ENCODE measurements at regions not wholly inside any gene's neighbourhood (a gene's known extent, or its start where the extent isn't known, plus 50 kb on each side); places are given as distances from the start of the nearest gene placed in this dataset.

DNA sequence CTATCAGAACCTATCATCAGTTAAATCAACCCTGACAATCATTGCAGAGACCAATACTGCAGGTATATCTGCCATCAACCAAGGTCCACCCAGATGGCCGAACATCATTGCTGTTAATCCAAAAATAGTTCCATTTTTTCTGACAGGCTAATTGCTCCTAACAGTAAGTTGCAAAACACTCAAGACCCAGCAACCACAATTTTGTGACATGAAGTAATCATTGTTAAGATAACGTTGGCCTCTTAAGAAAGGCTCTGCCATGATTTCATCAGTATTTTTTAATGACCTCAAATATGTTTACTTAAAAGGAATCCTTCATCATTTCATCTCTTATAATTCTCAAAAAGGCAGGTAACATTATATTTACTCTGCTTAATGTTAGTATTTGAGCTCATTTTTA lies 553.4 kb upstream of the POM121L12 start:
- H3K4me1 ChIP-seq (ENCODE audit: control insufficient read depth in 3 of 3, insufficient read depth in 2 of 3, low read depth in 1 of 3, low read length in 2 of 3), result no peaks in the 10 kb centered on the region
- WGBS, 3 donors, result 68 to 84% (median 72%) methylated on average over 2 of the region's 2 CpGs
- no peak for FAIRE-seq

DNA sequence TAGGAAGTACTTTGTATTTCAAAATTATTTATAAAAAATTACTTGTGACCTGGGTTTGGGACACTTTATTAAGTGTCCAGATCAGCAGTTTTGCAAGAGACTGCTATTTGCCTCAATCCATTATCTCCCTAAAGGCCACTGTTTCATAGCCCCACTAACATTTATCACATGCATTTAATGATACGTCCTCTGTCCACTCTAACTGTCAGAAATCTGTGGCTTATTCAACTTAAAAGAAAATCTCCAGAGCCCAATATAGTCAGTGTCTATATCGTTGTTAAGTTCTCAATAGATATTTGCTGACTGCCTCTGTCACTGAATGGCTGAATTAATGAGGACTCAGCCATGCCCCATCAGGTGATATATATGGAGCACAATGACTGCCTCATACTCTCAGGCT lies 553.9 kb upstream of the POM121L12 start:
- H3K4me3 ChIP-seq (ENCODE audit: low read depth in 1 of 3, low read length in 3 of 3), result no peak overlapping the region
- DNase-seq (no peak), FAIRE-seq (no peak)
- no peaks in the 10 kb centered on the region for H3K9me3 ChIP-seq (ENCODE audit: control insufficient read depth in 2 of 2, insufficient read depth in 1 of 2, low read depth in 1 of 2, low read length in 1 of 2)
- no peaks in the 10 kb centered on the region for H3K27me3 ChIP-seq (ENCODE audit: control insufficient read depth in 3 of 3, insufficient read depth in 3 of 3, low read length in 3 of 3)
- 57 to 80% (median 62%) methylated on average over 2 of the region's 2 CpGs for WGBS, 3 donors
- H3K27ac ChIP-seq (ENCODE audit: low read depth in 1 of 3, low read length in 2 of 3), result no peak overlapping the region
- no peaks in the 10 kb centered on the region for H3K36me3 ChIP-seq (ENCODE audit: control insufficient read depth in 3 of 3, insufficient read depth in 2 of 3, low read depth in 1 of 3, low read length in 3 of 3)
- H3K4me1 ChIP-seq (ENCODE audit: control insufficient read depth in 3 of 3, insufficient read depth in 2 of 3, low read depth in 1 of 3, low read length in 2 of 3), result no peaks in the 10 kb centered on the region

More for the DNA sequence above, 553.4 kb upstream of the POM121L12 start:
- no peaks in the 10 kb centered on the region for H3K36me3 ChIP-seq (ENCODE audit: control insufficient read depth in 3 of 3, insufficient read depth in 2 of 3, low read depth in 1 of 3, low read length in 3 of 3)
- no peaks in the 10 kb centered on the region for H3K9me3 ChIP-seq (ENCODE audit: control insufficient read depth in 2 of 2, insufficient read depth in 1 of 2, low read depth in 1 of 2, low read length in 1 of 2)
- no peak overlapping the region for H3K27ac ChIP-seq (ENCODE audit: low read depth in 1 of 3, low read length in 2 of 3)
- DNase-seq, result no peak
- no peak overlapping the region for H3K4me3 ChIP-seq (ENCODE audit: low read depth in 1 of 3, low read length in 3 of 3)
- no peaks in the 10 kb centered on the region for H3K27me3 ChIP-seq (ENCODE audit: control insufficient read depth in 3 of 3, insufficient read depth in 3 of 3, low read length in 3 of 3)

DNA sequence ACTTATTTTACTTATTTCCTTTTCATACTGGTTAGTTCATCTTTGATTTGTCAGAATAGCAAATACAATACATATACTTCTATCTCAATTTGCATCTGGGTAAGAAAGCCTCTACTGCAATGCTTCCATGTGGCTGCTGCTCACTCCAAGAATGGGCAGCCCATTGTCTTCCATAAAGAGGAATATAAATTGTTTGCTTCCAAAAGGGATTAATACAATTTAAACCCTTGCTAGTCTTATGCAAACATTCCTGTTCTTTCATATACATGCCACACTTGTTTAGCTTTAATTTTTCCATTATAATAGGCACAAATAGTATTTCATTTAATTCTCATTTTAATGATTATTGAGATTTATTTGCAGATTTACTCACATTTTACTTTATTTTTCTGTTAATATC lies 555.4 kb upstream of the POM121L12 start:
- FAIRE-seq, result no peak
- no peak for DNase-seq

DNA sequence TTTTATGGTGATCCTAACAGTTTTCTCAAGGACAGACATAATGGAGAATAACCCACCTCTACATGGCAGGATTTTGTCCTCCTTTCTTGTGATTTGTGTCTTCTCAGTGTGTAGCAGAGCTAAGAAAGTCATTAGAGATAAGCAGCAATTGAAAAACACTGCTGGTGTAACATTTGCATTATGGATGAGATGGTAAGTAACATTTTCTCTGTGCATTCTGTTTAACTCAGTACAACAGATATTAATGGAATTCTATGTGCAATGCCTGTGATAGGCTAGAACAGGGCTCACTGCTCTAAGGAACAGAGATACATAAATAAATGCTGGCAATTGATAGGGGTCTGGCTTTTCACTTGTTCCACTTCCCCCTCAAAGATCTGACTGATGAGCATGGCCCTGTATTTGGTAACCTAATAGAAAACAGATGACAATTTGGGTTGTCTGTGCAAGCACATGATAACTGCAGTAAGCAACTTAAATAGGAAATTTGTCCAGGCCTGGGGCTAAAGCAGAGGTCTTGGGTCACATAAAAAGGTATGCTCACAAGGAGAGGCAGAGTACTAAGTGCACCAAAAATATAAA lies 560.3 kb upstream of the POM121L12 start:
- H3K4me1 ChIP-seq (ENCODE audit: control insufficient read depth in 3 of 3, insufficient read depth in 2 of 3, low read depth in 1 of 3, low read length in 2 of 3), result no peaks in the 10 kb centered on the region
- FAIRE-seq (no peak), DNase-seq (no peak)
- H3K36me3 ChIP-seq (ENCODE audit: control insufficient read depth in 3 of 3, insufficient read depth in 2 of 3, low read depth in 1 of 3, low read length in 3 of 3), result no peaks in the 10 kb centered on the region
- H3K4me3 ChIP-seq (ENCODE audit: low read depth in 1 of 3, low read length in 3 of 3), result no peak overlapping the region
- H3K27me3 ChIP-seq (ENCODE audit: control insufficient read depth in 3 of 3, insufficient read depth in 3 of 3, low read length in 3 of 3), result no peaks in the 10 kb centered on the region
- no peaks in the 10 kb centered on the region for H3K9me3 ChIP-seq (ENCODE audit: control insufficient read depth in 2 of 2, insufficient read depth in 1 of 2, low read depth in 1 of 2, low read length in 1 of 2)
- H3K27ac ChIP-seq (ENCODE audit: low read depth in 1 of 3, low read length in 2 of 3), result no peak overlapping the region

More for the DNA sequence above, 555.4 kb upstream of the POM121L12 start:
- H3K4me1 ChIP-seq (ENCODE audit: control insufficient read depth in 3 of 3, insufficient read depth in 2 of 3, low read depth in 1 of 3, low read length in 2 of 3), result no peaks in the 10 kb centered on the region
- no peak overlapping the region for H3K27ac ChIP-seq (ENCODE audit: low read depth in 1 of 3, low read length in 2 of 3)
- no peaks in the 10 kb centered on the region for H3K27me3 ChIP-seq (ENCODE audit: control insufficient read depth in 3 of 3, insufficient read depth in 3 of 3, low read length in 3 of 3)
- H3K36me3 ChIP-seq (ENCODE audit: control insufficient read depth in 3 of 3, insufficient read depth in 2 of 3, low read depth in 1 of 3, low read length in 3 of 3), result no peaks in the 10 kb centered on the region
- H3K9me3 ChIP-seq (ENCODE audit: control insufficient read depth in 2 of 2, insufficient read depth in 1 of 2, low read depth in 1 of 2, low read length in 1 of 2), result no peaks in the 10 kb centered on the region
- no peak overlapping the region for H3K4me3 ChIP-seq (ENCODE audit: low read depth in 1 of 3, low read length in 3 of 3)

DNA sequence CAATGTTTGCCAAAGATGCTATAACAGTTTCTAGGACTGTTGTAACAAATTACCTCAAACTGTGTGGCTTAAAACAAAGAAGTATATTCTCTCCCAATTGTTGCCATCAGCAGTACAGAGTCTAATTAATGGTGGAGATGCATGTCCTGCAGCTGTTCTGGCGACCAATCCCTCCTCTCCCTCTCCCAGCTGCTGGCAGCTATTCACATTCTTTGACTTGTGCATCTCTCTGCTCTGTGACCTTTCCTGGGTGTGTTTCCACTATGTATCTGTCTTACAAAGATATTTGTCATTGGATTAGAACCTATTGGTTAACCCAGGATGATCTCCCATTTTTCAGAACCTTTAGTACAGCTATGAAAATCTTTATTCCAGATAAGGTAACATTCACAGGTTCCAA lies 561.7 kb upstream of the POM121L12 start:
- FAIRE-seq, result no peak
- H3K36me3 ChIP-seq (ENCODE audit: control insufficient read depth in 3 of 3, insufficient read depth in 2 of 3, low read depth in 1 of 3, low read length in 3 of 3), result no peaks in the 10 kb centered on the region
- H3K9me3 ChIP-seq (ENCODE audit: control insufficient read depth in 2 of 2, insufficient read depth in 1 of 2, low read depth in 1 of 2, low read length in 1 of 2), result no peaks in the 10 kb centered on the region
- no peak for DNase-seq
- H3K4me3 ChIP-seq (ENCODE audit: low read depth in 1 of 3, low read length in 3 of 3), result no peak overlapping the region
- H3K27ac ChIP-seq (ENCODE audit: low read depth in 1 of 3, low read length in 2 of 3), result no peak overlapping the region
- H3K27me3 ChIP-seq (ENCODE audit: control insufficient read depth in 3 of 3, insufficient read depth in 3 of 3, low read length in 3 of 3), result no peaks in the 10 kb centered on the region
- WGBS, 3 donors, result 35 to 52% (median 44%) methylated on average over 1 of the region's 1 CpG
- H3K4me1 ChIP-seq (ENCODE audit: control insufficient read depth in 3 of 3, insufficient read depth in 2 of 3, low read depth in 1 of 3, low read length in 2 of 3), result no peaks in the 10 kb centered on the region

DNA sequence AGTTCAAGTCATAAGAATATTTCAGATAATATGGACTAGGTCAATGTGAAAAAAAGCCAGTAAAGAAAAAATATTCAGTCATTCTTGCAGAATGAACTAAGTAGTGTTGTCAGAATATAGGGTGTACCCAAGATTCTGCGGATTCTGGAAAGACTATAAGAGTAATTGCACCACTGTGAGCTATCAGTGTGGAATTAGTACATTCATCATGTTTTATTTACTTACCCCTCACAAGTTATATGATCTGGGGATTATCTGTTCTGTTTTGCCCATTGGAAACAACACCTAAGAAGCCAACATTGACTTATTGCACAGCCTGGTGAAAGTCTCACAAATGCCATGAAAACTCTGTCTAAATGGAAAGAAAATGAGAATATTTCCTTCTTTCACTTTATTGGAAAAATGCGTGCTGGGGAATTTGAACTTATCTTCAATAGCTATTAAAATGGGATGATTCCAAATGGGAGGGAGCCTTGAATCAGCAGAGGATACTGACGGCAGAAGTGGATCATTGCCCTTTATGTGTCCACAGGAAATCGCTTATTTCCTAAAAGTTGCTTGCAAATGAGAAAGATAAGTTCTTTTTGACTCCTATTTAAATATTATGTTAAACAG lies 563.3 kb upstream of the POM121L12 start:
- Histone ChIP-seq H3K9me3 (ENCODE audit: control insufficient read depth in 2 of 2, insufficient read depth in 1 of 2, low read depth in 1 of 2, low read length in 1 of 2) (no peaks in the 10 kb centered on the region), H3K27ac (ENCODE audit: low read depth in 1 of 3, low read length in 2 of 3) (no peak overlapping the region), H3K4me3 (ENCODE audit: low read depth in 1 of 3, low read length in 3 of 3) (no peak overlapping the region), H3K27me3 (ENCODE audit: control insufficient read depth in 3 of 3, insufficient read depth in 3 of 3, low read length in 3 of 3) (no peaks in the 10 kb centered on the region), H3K4me1 (ENCODE audit: control insufficient read depth in 3 of 3, insufficient read depth in 2 of 3, low read depth in 1 of 3, low read length in 2 of 3) (no peaks in the 10 kb centered on the region), H3K36me3 (ENCODE audit: control insufficient read depth in 3 of 3, insufficient read depth in 2 of 3, low read depth in 1 of 3, low read length in 3 of 3) (no peaks in the 10 kb centered on the region)
- 71 to 78% (median 75%) methylated on average over 4 of the region's 4 CpGs for WGBS, 3 donors
- no peak for FAIRE-seq
- no peak for DNase-seq

DNA sequence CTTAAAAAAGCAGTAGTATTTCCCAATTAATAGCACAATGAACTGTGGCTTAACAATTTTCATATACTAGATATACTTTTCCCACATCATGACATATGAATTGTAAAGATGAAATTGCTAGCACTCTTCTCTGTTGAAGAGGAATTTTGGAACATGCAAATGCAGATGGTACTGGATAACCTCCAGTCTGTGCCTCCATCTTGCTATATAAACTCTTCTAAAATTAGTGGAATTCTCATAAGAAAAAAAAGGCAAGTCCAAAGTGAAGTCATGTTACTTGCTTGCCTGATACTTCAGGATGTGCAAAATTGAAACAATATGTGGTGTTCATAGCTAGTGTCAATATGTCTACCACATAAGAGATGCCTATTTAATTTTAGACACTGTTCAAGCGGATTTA lies 570.2 kb upstream of the POM121L12 start:
- no peak for DNase-seq
- Histone ChIP-seq H3K27me3 (ENCODE audit: control insufficient read depth in 3 of 3, insufficient read depth in 3 of 3, low read length in 3 of 3) (no peaks in the 10 kb centered on the region), H3K9me3 (ENCODE audit: control insufficient read depth in 2 of 2, insufficient read depth in 1 of 2, low read depth in 1 of 2, low read length in 1 of 2) (no peaks in the 10 kb centered on the region), H3K4me3 (ENCODE audit: low read depth in 1 of 3, low read length in 3 of 3) (no peak overlapping the region), H3K27ac (ENCODE audit: low read depth in 1 of 3, low read length in 2 of 3) (no peak overlapping the region), H3K36me3 (ENCODE audit: control insufficient read depth in 3 of 3, insufficient read depth in 2 of 3, low read depth in 1 of 3, low read length in 3 of 3) (no peaks in the 10 kb centered on the region), H3K4me1 (ENCODE audit: control insufficient read depth in 3 of 3, insufficient read depth in 2 of 3, low read depth in 1 of 3, low read length in 2 of 3) (no peaks in the 10 kb centered on the region)
- no peak for FAIRE-seq
- WGBS, 3 donors, result 69 to 86% (median 71%) methylated on average over 1 of the region's 1 CpG

DNA sequence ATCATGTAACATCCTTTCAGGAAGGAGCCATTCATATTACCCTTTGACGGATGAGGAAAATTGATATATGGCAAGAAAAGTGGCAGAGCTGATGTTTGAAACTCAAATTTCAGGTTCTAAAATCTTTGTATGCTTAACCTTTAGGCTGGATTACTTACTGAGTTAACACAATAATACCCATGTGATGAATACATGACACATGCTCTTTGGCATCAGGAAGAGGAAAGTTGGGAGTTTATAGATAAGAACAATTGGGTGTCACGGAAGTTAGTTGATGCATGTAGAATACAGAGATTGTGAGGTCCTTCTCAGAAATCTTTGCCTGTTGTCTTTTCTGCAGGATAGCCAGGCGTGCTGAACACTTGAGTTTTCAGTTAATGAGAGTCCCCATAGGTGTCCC lies 572.1 kb upstream of the POM121L12 start:
- no peaks in the 10 kb centered on the region for H3K27me3 ChIP-seq (ENCODE audit: control insufficient read depth in 3 of 3, insufficient read depth in 3 of 3, low read length in 3 of 3)
- 36 to 63% (median 59%) methylated on average over 3 of the region's 3 CpGs for WGBS, 3 donors
- no peaks in the 10 kb centered on the region for H3K36me3 ChIP-seq (ENCODE audit: control insufficient read depth in 3 of 3, insufficient read depth in 2 of 3, low read depth in 1 of 3, low read length in 3 of 3)
- no peak overlapping the region for H3K4me3 ChIP-seq (ENCODE audit: low read depth in 1 of 3, low read length in 3 of 3)
- no peaks in the 10 kb centered on the region for H3K4me1 ChIP-seq (ENCODE audit: control insufficient read depth in 3 of 3, insufficient read depth in 2 of 3, low read depth in 1 of 3, low read length in 2 of 3)
- no peaks in the 10 kb centered on the region for H3K9me3 ChIP-seq (ENCODE audit: control insufficient read depth in 2 of 2, insufficient read depth in 1 of 2, low read depth in 1 of 2, low read length in 1 of 2)
- no peak overlapping the region for H3K27ac ChIP-seq (ENCODE audit: low read depth in 1 of 3, low read length in 2 of 3)
- FAIRE-seq (no peak), DNase-seq (no peak)

DNA sequence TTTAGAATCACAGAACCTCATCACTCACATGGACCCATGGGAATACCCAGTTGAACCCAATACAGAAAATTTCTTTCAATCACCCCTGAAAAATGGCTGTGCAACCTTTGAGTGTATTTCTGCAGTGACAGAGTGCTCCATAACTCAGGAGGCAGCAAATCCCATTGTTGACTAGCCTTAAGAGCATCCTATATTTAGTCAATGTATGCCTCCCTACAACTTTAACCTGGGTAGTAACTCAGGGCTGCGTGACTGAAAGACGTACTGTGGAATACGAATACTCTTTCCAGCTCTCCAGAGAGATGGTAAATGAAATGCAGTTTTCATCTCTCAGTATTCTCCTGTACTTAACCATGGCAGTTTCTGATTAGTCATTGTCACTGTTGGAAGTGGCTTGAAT lies 573.0 kb upstream of the POM121L12 start:
- H3K4me3 ChIP-seq (ENCODE audit: low read depth in 1 of 3, low read length in 3 of 3), result no peak overlapping the region
- no peak for DNase-seq
- no peak overlapping the region for H3K27ac ChIP-seq (ENCODE audit: low read depth in 1 of 3, low read length in 2 of 3)
- no peaks in the 10 kb centered on the region for H3K4me1 ChIP-seq (ENCODE audit: control insufficient read depth in 3 of 3, insufficient read depth in 2 of 3, low read depth in 1 of 3, low read length in 2 of 3)
- H3K36me3 ChIP-seq (ENCODE audit: control insufficient read depth in 3 of 3, insufficient read depth in 2 of 3, low read depth in 1 of 3, low read length in 3 of 3), result no peaks in the 10 kb centered on the region
- H3K9me3 ChIP-seq (ENCODE audit: control insufficient read depth in 2 of 2, insufficient read depth in 1 of 2, low read depth in 1 of 2, low read length in 1 of 2), result no peaks in the 10 kb centered on the region
- FAIRE-seq, result no peak
- H3K27me3 ChIP-seq (ENCODE audit: control insufficient read depth in 3 of 3, insufficient read depth in 3 of 3, low read length in 3 of 3), result no peaks in the 10 kb centered on the region
- 80 to 95% (median 94%) methylated on average over 3 of the region's 3 CpGs for WGBS, 3 donors
